ENCODE measurements at regions not wholly inside any gene's neighbourhood (a gene's known extent, or its start where the extent isn't known, plus 50 kb on each side); places are given as distances from the start of the nearest gene placed in this dataset.

- DNase-seq (ENCODE audit: low read depth), result no peak
Measured at GRCh38 chr1:84759756-84760155, 69.5 kb upstream of the SSX2IP start.

GRCh38 chr1:84758968-84759491 lies 68.8 kb upstream of the SSX2IP start:
- no peak for DNase-seq (ENCODE audit: low read depth)

GRCh38 chr1:84758476-84758875 lies 68.2 kb upstream of the SSX2IP start:
- DNase-seq (ENCODE audit: low read depth), result no peak

- no peak for DNase-seq (ENCODE audit: low read depth)
Measured at GRCh38 chr1:84757301-84757700, 67.0 kb upstream of the SSX2IP start.

GRCh38 chr1:84756455-84757082 lies 66.3 kb upstream of the SSX2IP start:
- DNase-seq (ENCODE audit: low read depth), result no peak

GRCh38 chr1:84756001-84756400 lies 65.7 kb upstream of the SSX2IP start:
- DNase-seq (ENCODE audit: low read depth), result no peak

- no peak for DNase-seq (ENCODE audit: low read depth)
Measured at GRCh38 chr1:84755216-84755615, 65.0 kb upstream of the SSX2IP start.

- DNase-seq (ENCODE audit: low read depth), result no peak
Measured at GRCh38 chr1:84754386-84754703, 64.1 kb upstream of the SSX2IP start.

- DNase-seq (ENCODE audit: low read depth), result peak; percentile 31
Measured at GRCh38 chr1:84753516-84754385, 63.5 kb upstream of the SSX2IP start.

GRCh38 chr1:84750110-84750730 lies 60.0 kb upstream of the SSX2IP start:
- DNase-seq (ENCODE audit: low read depth), result no peak

GRCh38 chr1:84749427-84749826 lies 59.2 kb upstream of the SSX2IP start:
- no peak for DNase-seq (ENCODE audit: low read depth)

- no peak for DNase-seq (ENCODE audit: low read depth)
Measured at GRCh38 chr1:84748364-84748763, 58.1 kb upstream of the SSX2IP start.

GRCh38 chr1:84745857-84746256 lies 55.6 kb upstream of the SSX2IP start:
- no peak for DNase-seq (ENCODE audit: low read depth)

- DNase-seq (ENCODE audit: low read depth), result no peak
Measured at GRCh38 chr1:84743896-84744295, 53.6 kb upstream of the SSX2IP start.

- no peak for DNase-seq (ENCODE audit: low read depth)
Measured at GRCh38 chr1:84742653-84743052, 52.4 kb upstream of the SSX2IP start.

- DNase-seq (ENCODE audit: low read depth), result no peak
Measured at GRCh38 chr1:84740050-84740714, 49.9 kb upstream of the SSX2IP start.
